Breast epithelium (tissue), 4 donors: ENCODE measurements at regions not wholly inside any gene's neighbourhood (a gene's known extent, or its start where the extent isn't known, plus 50 kb on each side); places are given as distances from the start of the nearest gene placed in this dataset.

Source experiments
- DNase-seq, 2 donors: peaks; one replicate each; pipeline ENCODE4 v3.0.0-alpha.2; 2019; ENCODE audit warnings: low spot score in 2 of 2
- H3K27ac ChIP-seq, 2 donors: fragments of 200-600 bp; sonication (generic) in 1 of 2; one replicate each; pipeline ENCODE4 v1.5.1; 2016 to 2019; ENCODE audit warnings: mild to moderate bottlenecking in 1 of 2
- H3K27me3 ChIP-seq, 2 donors: fragments of 200-600 bp; sonication (generic) in 1 of 2; one replicate each; pipeline versions ENCODE4 v1.5.1 to v1.6.0; 2017 to 2019; ENCODE audit warnings: control low read depth in 1 of 2, mild to moderate bottlenecking in 1 of 2
- H3K36me3 ChIP-seq: fragments of 200-600 bp; one replicate; pipeline ENCODE4 v1.5.1; 2019
- H3K4me1 ChIP-seq, 2 donors: fragments of 200-600 bp; sonication (generic); one replicate each; pipeline ENCODE4 v1.5.1; 2016 to 2019; ENCODE audit warnings: control low read depth in 1 of 2
- H3K4me3 ChIP-seq, 3 donors: fragments of 200-600 bp; sonication (generic); 1 replicate in 2 of 3; 2 replicates in 1 of 3; pipeline ENCODE4 v1.5.1; 2016 to 2019; ENCODE audit warnings: mild to moderate bottlenecking in 3 of 3, moderate library complexity in 2 of 3
- H3K9me3 ChIP-seq, 2 donors: fragments of 200-600 bp; sonication (generic) in 1 of 2; one replicate each; pipeline ENCODE4 v1.5.1; 2016 to 2019; ENCODE audit warnings: control low read depth in 1 of 2
- CTCF ChIP-seq, 3 donors: fragments of 450-650 bp; IDR thresholded peaks; one replicate each; pipeline ENCODE4 v1.5.1; 2016 to 2017; ENCODE audit warnings: antibody characterized with exemption in 3 of 3, mild to moderate bottlenecking in 3 of 3, moderate library complexity in 3 of 3
- POLR2A ChIP-seq: fragments of 450-650 bp; IDR thresholded peaks from one replicate; pipeline ENCODE4 v1.6.1; 2016; ENCODE audit warnings: antibody characterized with exemption, mild to moderate bottlenecking, moderate library complexity
- POLR2AphosphoS5 ChIP-seq, 3 donors: sonication (generic); formaldehyde crosslinking; IDR thresholded peaks; one replicate each; pipeline ENCODE4 v1.6.1; 2017; ENCODE audit warnings: antibody characterized with exemption in 3 of 3
- intact Hi-C: fragments of 100-400 bp; cut with DNase I; formaldehyde crosslinking; loops from one replicate; pipeline ENCODE4 v1.15.1; 2023; ENCODE audit warnings: low total_unique reads

DNA sequence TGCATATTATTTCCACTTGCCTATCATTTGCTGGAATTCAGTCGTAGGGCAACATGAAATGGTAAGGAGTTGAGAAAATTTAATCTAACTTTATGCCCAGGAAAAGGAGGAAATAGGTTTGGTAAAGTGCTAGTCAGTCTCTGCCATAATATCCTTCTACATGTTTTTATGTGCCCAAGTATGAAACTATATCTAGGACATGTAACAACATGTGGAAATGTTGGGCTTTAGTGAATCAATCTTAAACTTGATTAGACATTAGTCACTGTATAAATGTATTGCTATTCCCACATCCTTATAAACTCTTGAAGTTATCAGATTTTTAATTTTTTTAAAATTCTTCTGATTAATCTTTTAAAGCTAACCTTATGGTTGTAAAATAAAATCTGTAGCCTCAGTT, 204.7 kb upstream of the ZRANB2 start:
- Histone ChIP-seq H3K27ac (no peak overlapping the region), H3K4me3 (no peak overlapping the region)

DNA sequence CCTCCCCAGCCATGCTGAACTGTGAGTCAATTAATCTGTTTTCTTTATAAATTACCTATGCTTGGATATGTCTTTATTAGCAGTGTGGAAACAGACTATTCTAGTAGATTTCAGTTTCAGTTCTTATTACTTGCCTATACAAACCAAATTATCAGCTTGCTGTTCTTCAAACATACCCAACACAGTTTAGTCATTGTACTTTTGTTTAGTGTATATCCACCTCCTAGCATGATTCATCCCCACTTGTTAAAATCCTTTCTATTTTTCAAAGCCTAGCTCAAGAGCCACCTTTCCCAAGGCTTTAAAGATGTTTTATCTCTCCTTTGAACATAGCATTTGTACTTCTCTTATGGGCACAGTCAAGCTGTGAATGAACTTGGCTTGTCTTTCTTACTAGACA, 195.6 kb upstream of the ZRANB2 start:
- DNase-seq = no peak
- intact Hi-C loops = no loop called here
- no peak for TF ChIP-seq POLR2A
- no peak for TF ChIP-seq CTCF (IDR thresholded peaks at IDR 0.05)
- TF ChIP-seq POLR2AphosphoS5 (IDR thresholded peaks at IDR 0.05) = no peak
- H3K27ac ChIP-seq = no peak overlapping the region
- no peaks in the 10 kb centered on the region for H3K36me3 ChIP-seq
- H3K4me3 ChIP-seq = no peak overlapping the region
- no peaks in the 10 kb centered on the region for H3K9me3 ChIP-seq
- no peaks in the 10 kb centered on the region for H3K27me3 ChIP-seq
- H3K4me1 ChIP-seq = no peaks in the 10 kb centered on the region

More for the DNA sequence above, 204.7 kb upstream of the ZRANB2 start:
- H3K4me1 ChIP-seq = no peaks in the 10 kb centered on the region
- intact Hi-C loops = no loop called here
- no peak for DNase-seq
- TF ChIP-seq POLR2AphosphoS5 (IDR thresholded peaks at IDR 0.05) (no peak), CTCF (IDR thresholded peaks at IDR 0.05) (no peak), POLR2A (no peak)
- no peaks in the 10 kb centered on the region for H3K36me3 ChIP-seq
- no peaks in the 10 kb centered on the region for H3K27me3 ChIP-seq
- H3K9me3 ChIP-seq = peaks cover 0 to 5% of the 10 kb centered on the region in 2 donors

DNA sequence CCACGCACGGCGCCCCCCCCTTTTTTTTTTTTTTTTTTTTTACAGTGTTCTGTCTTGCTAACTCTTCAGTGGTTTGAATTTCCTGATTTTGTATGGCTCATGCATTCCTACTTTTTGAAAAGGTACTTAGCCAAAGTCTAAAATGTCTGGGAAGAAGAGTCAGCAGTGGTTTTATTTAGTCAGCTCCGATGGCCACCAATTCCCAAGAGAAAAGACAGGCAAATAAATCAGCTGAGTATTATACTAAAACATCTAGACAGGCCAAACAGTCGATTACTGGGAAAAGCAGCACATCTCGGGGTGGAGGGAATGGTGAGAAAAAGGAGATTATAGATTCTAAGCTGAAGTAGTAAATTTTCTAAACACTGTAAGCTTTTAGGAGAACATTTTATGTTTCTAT, 192.5 kb upstream of the ZRANB2 start:
- Histone ChIP-seq H3K27ac (no peak overlapping the region), H3K36me3 (no peaks in the 10 kb centered on the region), H3K27me3 (no peaks in the 10 kb centered on the region), H3K4me3 (no peak overlapping the region), H3K9me3 (no peaks in the 10 kb centered on the region), H3K4me1 (no peaks in the 10 kb centered on the region)
- intact Hi-C loops = no loop called here
- DNase-seq = no peak
- TF ChIP-seq POLR2A = no peak
- no peak for TF ChIP-seq CTCF (IDR thresholded peaks at IDR 0.05)
- TF ChIP-seq POLR2AphosphoS5 (IDR thresholded peaks at IDR 0.05) = no peak

- Histone ChIP-seq H3K9me3 (no peaks in the 10 kb centered on the region), H3K27me3 (no peaks in the 10 kb centered on the region), H3K27ac (no peak overlapping the region), H3K4me1 (no peaks in the 10 kb centered on the region), H3K4me3 (no peak overlapping the region), H3K36me3 (no peaks in the 10 kb centered on the region)
- DNase-seq = no peak
- TF ChIP-seq POLR2AphosphoS5 (IDR thresholded peaks at IDR 0.05) (no peak), POLR2A (no peak), CTCF (IDR thresholded peaks at IDR 0.05) (no peak)
- intact Hi-C loops = no loop called here
These were observed 189.6 kb upstream of the ZRANB2 start for GRCh38 chr1:71270394-71270915.

DNA sequence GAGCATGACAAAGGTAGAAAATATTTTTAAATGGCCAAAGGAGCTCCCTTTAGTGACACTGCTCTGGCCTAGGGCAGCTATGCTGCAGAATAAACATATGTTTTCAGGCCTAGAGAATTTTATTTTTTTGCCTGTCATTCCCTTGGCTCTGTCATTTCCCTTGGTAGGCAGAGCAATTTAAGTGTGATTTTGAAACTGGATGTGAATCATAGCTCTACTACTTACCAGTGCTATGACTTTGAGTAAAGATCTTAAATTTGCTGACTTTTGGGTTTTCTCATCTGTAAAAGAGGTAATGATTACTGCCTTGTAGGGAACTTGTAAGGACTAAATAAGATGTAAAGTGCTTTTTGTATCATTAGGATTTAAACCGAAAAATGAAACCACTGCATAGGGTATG, 189.0 kb upstream of the ZRANB2 start:
- TF ChIP-seq POLR2A (no peak), CTCF (IDR thresholded peaks at IDR 0.05) (no peak), POLR2AphosphoS5 (IDR thresholded peaks at IDR 0.05) (no peak)
- Histone ChIP-seq H3K27me3 (no peaks in the 10 kb centered on the region), H3K4me3 (no peak overlapping the region), H3K27ac (no peak overlapping the region), H3K36me3 (no peaks in the 10 kb centered on the region), H3K4me1 (no peaks in the 10 kb centered on the region), H3K9me3 (no peaks in the 10 kb centered on the region)
- no peak for DNase-seq
- intact Hi-C loops = no loop called here
